ENCODE measurements at regions not wholly inside any gene's neighbourhood (a gene's known extent, or its start where the extent isn't known, plus 50 kb on each side); places are given as distances from the start of the nearest gene placed in this dataset.

DNA sequence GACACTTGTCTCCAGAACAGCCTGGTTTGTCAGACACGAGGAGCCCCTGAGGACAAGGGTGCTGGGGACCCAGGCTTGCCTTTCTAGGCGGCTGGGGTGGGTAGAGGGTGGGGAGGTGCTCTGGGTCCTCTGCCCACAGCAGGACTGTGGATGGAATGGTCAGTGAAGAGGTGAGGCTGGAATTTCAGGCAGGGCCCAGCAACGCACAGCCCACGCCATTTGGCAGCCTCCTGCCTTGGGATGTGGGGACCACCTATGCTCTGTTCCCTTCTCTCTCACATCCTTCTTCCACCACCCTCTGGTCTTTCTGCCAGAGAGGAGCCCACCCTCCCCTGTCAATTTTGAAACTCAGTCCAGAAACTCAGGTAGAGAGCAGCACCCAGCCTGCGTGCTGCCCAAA, 103.2 kb downstream of the CXCL12 start:
- Histone ChIP-seq H3K4me1 (peaks cover 0 to 7% (median 0%) of the 10 kb centered on the region in 3 donors), H3K27ac (peak overlapping the region in 3 of 4 donors; percentile 53 to 62 (median 61)), H3K36me3 (no peaks in the 10 kb centered on the region), H3K4me3 (no peak overlapping the region), H3K27me3 (no peaks in the 10 kb centered on the region), H3K9me3 (no peaks in the 10 kb centered on the region)
- WGBS, 2 donors (ENCODE audit: low coverage in 1 of 2) = 94% methylated on average over 2 of the region's 5 CpGs; no CpG with 5 or more reads in 1 of the 2 donors
- peak; percentile 7 for ATAC-seq
- TF ChIP-seq POLR2A (IDR thresholded peaks at IDR 0.05) = no peak
- TF ChIP-seq, protein P1, sequence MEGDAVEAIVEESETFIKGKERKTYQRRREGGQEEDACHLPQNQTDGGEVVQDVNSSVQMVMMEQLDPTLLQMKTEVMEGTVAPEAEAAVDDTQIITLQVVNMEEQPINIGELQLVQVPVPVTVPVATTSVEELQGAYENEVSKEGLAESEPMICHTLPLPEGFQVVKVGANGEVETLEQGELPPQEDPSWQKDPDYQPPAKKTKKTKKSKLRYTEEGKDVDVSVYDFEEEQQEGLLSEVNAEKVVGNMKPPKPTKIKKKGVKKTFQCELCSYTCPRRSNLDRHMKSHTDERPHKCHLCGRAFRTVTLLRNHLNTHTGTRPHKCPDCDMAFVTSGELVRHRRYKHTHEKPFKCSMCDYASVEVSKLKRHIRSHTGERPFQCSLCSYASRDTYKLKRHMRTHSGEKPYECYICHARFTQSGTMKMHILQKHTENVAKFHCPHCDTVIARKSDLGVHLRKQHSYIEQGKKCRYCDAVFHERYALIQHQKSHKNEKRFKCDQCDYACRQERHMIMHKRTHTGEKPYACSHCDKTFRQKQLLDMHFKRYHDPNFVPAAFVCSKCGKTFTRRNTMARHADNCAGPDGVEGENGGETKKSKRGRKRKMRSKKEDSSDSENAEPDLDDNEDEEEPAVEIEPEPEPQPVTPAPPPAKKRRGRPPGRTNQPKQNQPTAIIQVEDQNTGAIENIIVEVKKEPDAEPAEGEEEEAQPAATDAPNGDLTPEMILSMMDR (IDR thresholded peaks at IDR 0.05) = no peak

GRCh38 chr10:44281089-44281613, 103.7 kb downstream of the CXCL12 start:
- TF ChIP-seq POLR2AphosphoS5 (IDR thresholded peaks at IDR 0.05) (no peak), POLR2A (IDR thresholded peaks at IDR 0.05) (no peak), EP300 (IDR thresholded peaks at IDR 0.05) (no peak)
- TF ChIP-seq, protein P1 (IDR thresholded peaks at IDR 0.05) = no peak
- Histone ChIP-seq H3K36me3 (no peaks in the 10 kb centered on the region), H3K27ac (peak overlapping the region in 3 of 4 donors; percentile 53 to 62 (median 61)), H3K4me3 (no peak overlapping the region), H3K27me3 (no peaks in the 10 kb centered on the region), H3K4me1 (peaks cover 0 to 7% (median 0%) of the 10 kb centered on the region in 3 donors), H3K9me3 (no peaks in the 10 kb centered on the region)
- ATAC-seq = peak; percentile 46
- WGBS, 2 donors (ENCODE audit: low coverage in 1 of 2) = 39 to 53% methylated on average over 5 to 11 of the region's 12 CpGs

DNA sequence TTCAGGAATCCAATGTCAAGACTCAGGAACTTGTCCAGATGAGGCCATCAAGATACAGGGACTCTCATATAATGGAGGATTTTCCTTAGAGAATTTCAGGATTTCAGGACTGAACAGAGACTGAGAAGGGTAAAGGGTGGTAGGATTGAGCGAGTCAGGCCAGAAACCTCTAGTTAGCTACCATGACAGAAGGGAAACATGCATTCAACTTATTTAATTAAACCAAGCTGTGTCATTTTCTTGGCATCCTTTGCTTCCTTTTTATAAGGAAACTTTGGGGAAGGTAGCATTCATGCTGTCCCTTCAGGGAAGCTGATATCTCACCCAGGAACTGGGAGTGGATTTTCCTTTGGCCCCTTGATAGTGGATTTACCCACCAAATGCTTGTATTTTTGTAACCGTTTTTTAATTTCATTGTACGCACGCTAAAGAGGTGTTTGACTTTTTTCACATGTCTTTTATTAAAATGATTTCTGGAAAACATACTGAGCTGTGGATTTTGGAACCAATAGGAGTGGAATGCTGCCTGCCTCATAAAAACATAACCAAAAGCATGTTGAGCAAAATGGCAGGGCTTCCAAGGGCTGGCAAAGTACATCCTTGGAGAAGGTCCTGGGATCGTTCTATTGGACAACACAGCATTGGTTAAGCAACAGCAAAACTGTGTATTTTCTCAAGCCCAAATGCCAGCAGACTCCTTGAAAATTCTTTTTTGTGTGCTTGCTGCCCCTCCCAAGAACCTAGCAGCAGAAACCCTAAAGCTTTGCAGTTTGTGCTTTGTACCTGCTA, 104.5 kb downstream of the CXCL12 start:
- H3K4me3 ChIP-seq = no peak overlapping the region
- peak; percentile 75 for ATAC-seq
- H3K27me3 ChIP-seq = no peaks in the 10 kb centered on the region
- H3K4me1 ChIP-seq = peaks cover 0 to 7% (median 0%) of the 10 kb centered on the region in 3 donors
- TF ChIP-seq POLR2A (IDR thresholded peaks at IDR 0.05) (no peak), EP300 (IDR thresholded peaks at IDR 0.05) (no peak), POLR2AphosphoS5 (IDR thresholded peaks at IDR 0.05) (no peak)
- TF ChIP-seq, protein P1 (IDR thresholded peaks at IDR 0.05) = no peak
- 74 to 75% methylated on average over 4 to 5 of the region's 5 CpGs for WGBS, 2 donors (ENCODE audit: low coverage in 1 of 2)
- H3K36me3 ChIP-seq = no peaks in the 10 kb centered on the region
- H3K9me3 ChIP-seq = no peaks in the 10 kb centered on the region
- H3K27ac ChIP-seq = peak overlapping the region in 3 of 4 donors; percentile 53 to 62 (median 60)

- Histone ChIP-seq H3K4me3 (no peak overlapping the region), H3K9me3 (no peaks in the 10 kb centered on the region), H3K27ac (no peak overlapping the region), H3K27me3 (no peaks in the 10 kb centered on the region), H3K36me3 (no peaks in the 10 kb centered on the region), H3K4me1 (peaks cover 0 to 7% (median 0%) of the 10 kb centered on the region in 3 donors)
- TF ChIP-seq, protein P1 (IDR thresholded peaks at IDR 0.05) = no peak
- TF ChIP-seq POLR2AphosphoS5 (IDR thresholded peaks at IDR 0.05) (no peak), POLR2A (IDR thresholded peaks at IDR 0.05) (no peak), EP300 (IDR thresholded peaks at IDR 0.05) (no peak)
- WGBS, 2 donors (ENCODE audit: low coverage in 1 of 2) = 82 to 88% methylated on average over 7 of the region's 7 CpGs
- ATAC-seq = no peak
Measured at GRCh38 chr10:44279426-44280126, 105.3 kb downstream of the CXCL12 start.

All from gastroesophageal sphincter (tissue), 4 donors.